CD4-positive, CD25-positive, alpha-beta regulatory T cell (primary cell): ENCODE measurements at regions not wholly inside any gene's neighbourhood (a gene's known extent, or its start where the extent isn't known, plus 50 kb on each side); places are given as distances from the start of the nearest gene placed in this dataset.

ENCODE experiments used
- ATAC-seq, 2 donors: fragments of 150-1000 bp; cut with Tn5 transposase; one replicate each; pipeline ENCODE4 v1.10.0; 2021; ENCODE audit warnings: low read depth in 2 of 2, moderate number of reproducible peaks in 2 of 2, moderate library complexity in 1 of 2
- DNase-seq, 3 donors: peaks; one replicate each; pipeline versions ENCODE4 v3.0.0 to v3.0.0-alpha.2; 2012 to 2022; ENCODE audit warnings: mixed read lengths in 1 of 3
- H3K27ac ChIP-seq: one replicate; pipeline ENCODE4 v1.7.0; 2013; ENCODE audit warnings: mild to moderate bottlenecking, low read length; ENCODE audit not compliant: insufficient read depth, poor library complexity, severe bottlenecking
- H3K27me3 ChIP-seq: one replicate; pipeline ENCODE4 v1.7.0; 2013; ENCODE audit warnings: low read length; ENCODE audit not compliant: control insufficient read depth, insufficient read depth
- H3K36me3 ChIP-seq: one replicate; pipeline ENCODE4 v1.7.0; 2013; ENCODE audit warnings: mild to moderate bottlenecking, low read length, moderate library complexity; ENCODE audit not compliant: control insufficient read depth, insufficient read depth
- H3K4me1 ChIP-seq: 2 replicates; pipeline ENCODE4 v1.7.0; 2013; ENCODE audit warnings: mild to moderate bottlenecking, low read length; ENCODE audit not compliant: insufficient read depth, control insufficient read depth, poor library complexity, severe bottlenecking
- H3K4me3 ChIP-seq: one replicate; pipeline ENCODE4 v1.7.0; 2013; ENCODE audit warnings: low read depth, mild to moderate bottlenecking, low read length, moderate library complexity
- H3K9me3 ChIP-seq, 2 experiments: 1 replicate in 1 of 2; 2 replicates in 1 of 2; pipeline ENCODE4 v1.7.0; 2013; ENCODE audit warnings: low read length in 2 of 2, mild to moderate bottlenecking in 1 of 2, moderate library complexity in 1 of 2; ENCODE audit not compliant: control insufficient read depth in 2 of 2
- H3K27ac Mint-ChIP-seq, 3 donors: one replicate each; pipeline ENCODE4 v1.8.0; 2020 to 2022; ENCODE audit warnings: mild to moderate bottlenecking in 3 of 3, mixed read lengths in 3 of 3, moderate library complexity in 2 of 3
- H3K27me3 Mint-ChIP-seq: one replicate; pipeline ENCODE4 v1.8.0; 2022; ENCODE audit warnings: mild to moderate bottlenecking, mixed read lengths
- H3K36me3 Mint-ChIP-seq: one replicate; pipeline ENCODE4 v1.8.0; 2020; ENCODE audit warnings: mixed read lengths
- H3K4me1 Mint-ChIP-seq, 4 donors: one replicate each; pipeline ENCODE4 v1.8.0; 2020 to 2022; ENCODE audit warnings: mixed read lengths in 4 of 4, mild to moderate bottlenecking in 1 of 4
- H3K4me3 Mint-ChIP-seq, 4 donors: one replicate each; pipeline ENCODE4 v1.8.0; 2020 to 2022; ENCODE audit warnings: mild to moderate bottlenecking in 4 of 4, mixed read lengths in 4 of 4, moderate library complexity in 3 of 4
- H3K9me3 Mint-ChIP-seq, 7 donors: one replicate each; pipeline ENCODE4 v1.8.0; 2020 to 2022; ENCODE audit warnings: mixed read lengths in 7 of 7, mild to moderate bottlenecking in 3 of 7, moderate library complexity in 2 of 7

DNA sequence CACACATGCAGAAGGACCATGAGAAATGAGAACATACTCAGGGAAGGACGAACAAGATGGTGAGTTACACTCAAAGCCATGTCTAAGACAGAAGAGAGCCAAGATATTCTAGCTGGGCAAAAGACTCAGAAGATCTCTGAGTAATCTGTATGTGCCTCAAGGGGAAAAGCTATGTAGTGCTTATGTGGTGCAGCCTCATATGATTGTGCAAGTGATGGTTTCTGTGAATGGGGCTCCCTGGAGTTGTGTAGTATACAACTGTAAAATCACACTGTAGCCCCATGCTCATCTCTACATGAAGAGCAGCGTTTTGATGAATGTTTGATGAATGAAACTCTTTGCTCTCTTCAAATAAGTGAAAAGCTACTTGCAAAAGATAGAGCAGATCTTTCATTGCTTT, 57.5 kb downstream of the OSR1 start:
- H3K27ac ChIP-seq = no peak overlapping the region
- no peak for DNase-seq
- H3K9me3 ChIP-seq = no peaks in the 10 kb centered on the region
- Mint-ChIP-seq H3K27ac (no peak overlapping the region), H3K4me3 (no peak overlapping the region), H3K36me3 (no peaks in the 10 kb centered on the region), H3K9me3 (peaks cover 0 to 3% (median 0%) of the 10 kb centered on the region in 7 donors), H3K4me1 (no peaks in the 10 kb centered on the region), H3K27me3 (no peaks in the 10 kb centered on the region)
- no peaks in the 10 kb centered on the region for H3K27me3 ChIP-seq
- H3K4me1 ChIP-seq = no peaks in the 10 kb centered on the region
- H3K36me3 ChIP-seq = no peaks in the 10 kb centered on the region
- ATAC-seq = no peak
- H3K4me3 ChIP-seq = no peak overlapping the region

DNA sequence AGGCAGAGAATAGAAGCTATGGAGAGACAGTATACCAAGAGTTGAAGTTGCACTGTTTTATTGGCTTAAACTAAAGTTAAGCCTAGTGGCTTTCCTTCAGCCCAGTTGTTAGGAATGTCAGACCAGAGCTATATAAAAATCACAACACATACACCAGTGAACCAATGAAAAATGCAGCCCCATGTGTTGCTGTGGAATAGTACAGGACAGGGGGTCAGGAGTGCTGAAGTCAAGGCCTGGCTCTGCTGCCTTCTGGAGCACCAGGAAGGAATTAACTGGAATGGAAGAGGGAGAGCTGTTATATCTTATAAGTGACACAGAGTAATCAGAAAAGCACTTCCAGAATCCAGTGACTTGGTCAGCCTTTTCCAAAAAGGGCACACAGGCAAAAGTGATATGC, 58.9 kb downstream of the OSR1 start:
- Mint-ChIP-seq H3K4me1 (no peaks in the 10 kb centered on the region), H3K27me3 (no peaks in the 10 kb centered on the region)
- ATAC-seq = no peak

DNA sequence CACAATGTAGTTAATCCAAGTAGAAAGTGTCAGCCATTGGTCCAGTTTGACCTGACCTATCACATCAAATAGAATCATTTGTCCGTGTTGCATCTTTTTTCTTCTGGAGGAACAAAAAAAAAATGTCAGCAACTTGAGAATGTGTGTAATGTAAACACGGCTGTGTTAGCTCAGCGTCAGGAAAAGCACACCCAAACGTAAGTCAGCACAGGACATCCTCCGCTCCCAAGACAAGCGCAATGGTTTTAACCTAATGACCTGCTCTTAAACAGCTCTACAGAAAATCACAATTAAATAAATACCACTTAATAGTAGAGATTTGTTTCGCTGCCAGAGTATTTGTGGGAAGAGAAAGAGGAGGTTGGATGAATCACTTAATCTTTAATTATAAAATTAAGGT, 59.4 kb downstream of the OSR1 start:
- H3K9me3 Mint-ChIP-seq = peaks cover 0 to 2% (median 0%) of the 10 kb centered on the region in 7 donors
- H3K27me3 ChIP-seq = no peaks in the 10 kb centered on the region
- H3K4me1 ChIP-seq = no peaks in the 10 kb centered on the region
- ATAC-seq (no peak), DNase-seq (no peak)
- H3K36me3 Mint-ChIP-seq = no peaks in the 10 kb centered on the region
- H3K36me3 ChIP-seq = no peaks in the 10 kb centered on the region
- no peak overlapping the region for H3K4me3 Mint-ChIP-seq
- H3K9me3 ChIP-seq = no peaks in the 10 kb centered on the region
- no peaks in the 10 kb centered on the region for H3K4me1 Mint-ChIP-seq
- no peak overlapping the region for H3K27ac Mint-ChIP-seq
- H3K27ac ChIP-seq = no peak overlapping the region
- H3K4me3 ChIP-seq = no peak overlapping the region
- H3K27me3 Mint-ChIP-seq = no peaks in the 10 kb centered on the region

More for the DNA sequence above, 58.9 kb downstream of the OSR1 start:
- Histone ChIP-seq H3K36me3 (no peaks in the 10 kb centered on the region), H3K4me3 (no peak overlapping the region), H3K9me3 (no peaks in the 10 kb centered on the region), H3K27ac (no peak overlapping the region), H3K4me1 (no peaks in the 10 kb centered on the region), H3K27me3 (no peaks in the 10 kb centered on the region)
- Mint-ChIP-seq H3K27ac (no peak overlapping the region), H3K4me3 (no peak overlapping the region), H3K9me3 (peaks cover 0 to 2% (median 0%) of the 10 kb centered on the region in 7 donors), H3K36me3 (no peaks in the 10 kb centered on the region)
- DNase-seq = no peak

DNA sequence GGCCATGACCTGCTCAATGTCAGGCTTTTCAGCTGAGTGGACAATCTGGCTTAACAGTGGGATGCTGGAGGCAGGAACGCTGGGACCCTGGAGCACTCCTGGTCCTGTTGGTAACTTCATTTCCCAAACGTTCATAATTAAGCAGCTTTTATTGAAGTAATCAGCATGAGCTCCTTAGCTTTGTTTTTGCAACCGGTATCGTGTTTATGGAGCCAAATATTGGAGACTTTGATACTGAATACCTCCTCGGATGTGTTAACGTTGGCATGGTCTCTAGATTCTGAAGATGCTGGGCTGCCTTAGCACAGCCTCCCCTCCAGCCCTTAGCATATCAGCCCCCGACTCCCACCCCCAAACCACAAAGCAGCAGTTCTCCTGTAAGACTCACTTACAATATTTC, 60.7 kb downstream of the OSR1 start:
- H3K9me3 Mint-ChIP-seq = peaks cover 0 to 2% (median 0%) of the 10 kb centered on the region in 7 donors
- no peak for ATAC-seq
- H3K4me3 Mint-ChIP-seq = no peak overlapping the region

DNA sequence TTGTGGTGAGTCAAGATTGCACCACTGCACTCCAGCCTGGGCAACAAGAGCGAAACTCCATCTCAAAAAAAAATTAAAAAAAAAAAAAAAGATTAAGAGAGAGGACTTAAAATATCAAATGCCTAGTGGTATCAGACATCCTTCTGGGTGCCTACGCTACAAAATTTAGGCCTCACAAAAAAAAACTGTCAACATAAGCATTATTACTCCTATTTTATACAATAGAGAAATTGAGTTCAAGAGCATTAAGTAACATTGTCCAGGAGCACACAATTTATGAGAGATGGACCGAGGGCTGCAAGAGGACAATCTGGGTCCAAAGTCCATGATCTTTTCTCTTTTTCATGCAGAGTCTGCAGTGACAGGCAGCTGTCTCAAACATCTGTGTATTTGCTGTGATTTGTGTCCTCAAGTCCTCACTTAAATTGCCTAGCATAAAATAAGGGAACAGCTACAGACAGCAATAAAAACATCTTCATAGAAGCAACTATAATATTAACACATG, 62.4 kb downstream of the OSR1 start:
- Mint-ChIP-seq H3K36me3 (no peaks in the 10 kb centered on the region), H3K4me3 (no peak overlapping the region)

More for the DNA sequence above, 60.7 kb downstream of the OSR1 start:
- H3K4me3 ChIP-seq = no peak overlapping the region
- H3K27me3 ChIP-seq = no peaks in the 10 kb centered on the region
- no peaks in the 10 kb centered on the region for H3K36me3 ChIP-seq
- H3K4me1 Mint-ChIP-seq = no peaks in the 10 kb centered on the region
- H3K27ac ChIP-seq = no peak overlapping the region
- H3K36me3 Mint-ChIP-seq = no peaks in the 10 kb centered on the region
- H3K9me3 ChIP-seq = no peaks in the 10 kb centered on the region
- no peak overlapping the region for H3K27ac Mint-ChIP-seq
- H3K4me1 ChIP-seq = no peaks in the 10 kb centered on the region
- H3K27me3 Mint-ChIP-seq = no peaks in the 10 kb centered on the region
- DNase-seq = no peak

DNA sequence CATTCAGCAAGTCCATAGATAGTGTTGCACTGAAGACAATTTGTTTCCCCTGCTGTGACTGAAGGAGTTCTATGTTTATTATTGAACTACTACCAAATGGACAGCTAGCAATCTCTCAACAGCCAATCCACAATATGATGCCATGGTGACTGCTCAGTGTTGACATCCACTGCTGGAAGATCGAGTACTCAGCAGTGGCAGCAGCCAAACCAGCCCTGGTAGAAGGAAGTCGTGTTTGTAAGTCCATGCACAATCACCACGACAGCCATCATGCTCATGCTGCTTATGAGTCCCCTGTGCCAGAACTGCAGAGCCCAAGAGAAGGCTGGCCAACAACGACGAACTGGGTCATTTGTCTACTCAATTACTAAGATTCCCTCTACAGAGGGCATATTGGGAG, 66.4 kb downstream of the OSR1 start:
- Histone ChIP-seq H3K9me3 (no peaks in the 10 kb centered on the region), H3K4me1 (no peaks in the 10 kb centered on the region), H3K36me3 (no peaks in the 10 kb centered on the region), H3K27ac (no peak overlapping the region), H3K4me3 (no peak overlapping the region), H3K27me3 (no peaks in the 10 kb centered on the region)
- Mint-ChIP-seq H3K4me3 (no peak overlapping the region), H3K27ac (no peak overlapping the region), H3K4me1 (peaks cover 0 to 2% (median 0%) of the 10 kb centered on the region in 4 donors), H3K36me3 (no peaks in the 10 kb centered on the region), H3K27me3 (no peaks in the 10 kb centered on the region), H3K9me3 (peaks cover 0 to 2% (median 0%) of the 10 kb centered on the region in 7 donors)
- ATAC-seq (no peak), DNase-seq (no peak)

More for the DNA sequence above, 62.4 kb downstream of the OSR1 start:
- no peaks in the 10 kb centered on the region for H3K36me3 ChIP-seq
- no peak for DNase-seq
- Mint-ChIP-seq H3K27ac (no peak overlapping the region), H3K4me1 (peaks cover 0 to 2% (median 0%) of the 10 kb centered on the region in 4 donors), H3K9me3 (peaks cover 0 to 2% (median 0%) of the 10 kb centered on the region in 7 donors), H3K27me3 (no peaks in the 10 kb centered on the region)
- no peaks in the 10 kb centered on the region for H3K27me3 ChIP-seq
- no peaks in the 10 kb centered on the region for H3K4me1 ChIP-seq
- H3K4me3 ChIP-seq = no peak overlapping the region
- ATAC-seq = no peak
- H3K27ac ChIP-seq = no peak overlapping the region
- no peaks in the 10 kb centered on the region for H3K9me3 ChIP-seq

DNA sequence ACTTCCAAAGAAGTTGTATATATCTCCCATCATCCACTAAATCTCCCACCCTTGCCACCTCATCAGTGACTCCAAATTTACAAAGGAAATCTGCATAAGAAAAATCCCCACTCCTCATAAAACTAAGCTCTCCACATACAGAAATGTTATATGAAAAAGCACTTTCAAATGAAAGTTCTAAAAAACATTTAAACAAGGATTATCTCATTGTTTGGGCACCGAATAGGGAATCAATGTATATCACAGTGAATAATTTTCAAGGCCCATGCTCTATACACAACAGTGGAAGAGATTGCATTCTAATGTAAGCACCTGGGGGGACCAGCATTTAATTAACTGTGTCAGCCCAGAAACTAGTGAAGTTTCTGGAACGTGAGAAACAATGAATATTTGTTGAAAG, 70.1 kb downstream of the OSR1 start:
- H3K27ac Mint-ChIP-seq = no peak overlapping the region
- H3K9me3 Mint-ChIP-seq = peaks cover 0 to 8% (median 0%) of the 10 kb centered on the region in 7 donors

DNA sequence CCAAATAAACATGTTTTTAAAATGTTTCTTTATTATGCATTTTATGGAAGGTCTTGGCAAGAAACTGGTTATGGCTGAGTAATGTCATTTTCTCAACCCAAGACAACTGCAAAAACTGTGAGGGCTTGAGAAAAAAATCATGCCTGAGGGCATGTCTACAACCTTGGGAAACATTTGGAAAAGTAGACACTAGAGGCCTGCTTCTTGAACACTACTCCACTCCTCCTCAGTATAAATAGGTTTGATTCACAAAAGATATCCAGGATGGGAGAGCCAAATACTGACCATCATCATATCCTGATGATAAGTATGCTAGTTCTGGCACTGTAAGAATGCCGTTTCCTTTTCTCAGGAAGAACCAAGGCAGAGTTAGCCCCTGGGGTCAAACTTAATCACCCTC, 71.1 kb downstream of the OSR1 start:
- H3K4me3 Mint-ChIP-seq = no peak overlapping the region
- H3K36me3 Mint-ChIP-seq = no peaks in the 10 kb centered on the region
- DNase-seq (no peak), ATAC-seq (no peak)
- H3K9me3 Mint-ChIP-seq = peaks cover 0 to 12% (median 0%) of the 10 kb centered on the region in 7 donors
- H3K4me3 ChIP-seq = no peak overlapping the region
- H3K9me3 ChIP-seq = no peaks in the 10 kb centered on the region
- no peak overlapping the region for H3K27ac Mint-ChIP-seq
- no peak overlapping the region for H3K27ac ChIP-seq
- no peaks in the 10 kb centered on the region for H3K27me3 ChIP-seq
- no peaks in the 10 kb centered on the region for H3K27me3 Mint-ChIP-seq
- no peaks in the 10 kb centered on the region for H3K36me3 ChIP-seq
- H3K4me1 Mint-ChIP-seq = peaks cover 0 to 1% (median 0%) of the 10 kb centered on the region in 4 donors
- H3K4me1 ChIP-seq = no peaks in the 10 kb centered on the region

More for the DNA sequence above, 70.1 kb downstream of the OSR1 start:
- Mint-ChIP-seq H3K4me1 (peaks cover 0 to 2% (median 0%) of the 10 kb centered on the region in 4 donors), H3K36me3 (no peaks in the 10 kb centered on the region), H3K27me3 (no peaks in the 10 kb centered on the region), H3K4me3 (no peak overlapping the region)
- no peaks in the 10 kb centered on the region for H3K4me1 ChIP-seq
- no peak overlapping the region for H3K4me3 ChIP-seq
- ATAC-seq (no peak), DNase-seq (no peak)
- H3K36me3 ChIP-seq = no peaks in the 10 kb centered on the region
- H3K27me3 ChIP-seq = no peaks in the 10 kb centered on the region
- H3K27ac ChIP-seq = no peak overlapping the region
- no peaks in the 10 kb centered on the region for H3K9me3 ChIP-seq
